Neuronal stem cell (in vitro differentiated cells): ENCODE measurements at regions not wholly inside any gene's neighbourhood (a gene's known extent, or its start where the extent isn't known, plus 50 kb on each side); places are given as distances from the start of the nearest gene placed in this dataset.

ENCODE experiments used
- DNase-seq: peaks from one replicate; pipeline ENCODE4 v3.0.0-alpha.2; 2013; ENCODE audit warnings: low spot score
- H2AFZ ChIP-seq: one replicate; pipeline ENCODE4 v1.6.1; 2013; ENCODE audit warnings: mild to moderate bottlenecking, low read length, inconsistent platforms
- H2AK5ac ChIP-seq: 2 replicates; pipeline ENCODE4 v1.6.1; 2013; ENCODE audit warnings: low read depth, mild to moderate bottlenecking, inconsistent platforms, low read length, moderate library complexity, mixed read lengths
- H2BK120ac ChIP-seq: 2 replicates; pipeline ENCODE4 v1.6.1; 2013; ENCODE audit warnings: low read depth, mild to moderate bottlenecking, inconsistent platforms, low read length, moderate library complexity, mixed read lengths
- H2BK12ac ChIP-seq: one replicate; pipeline ENCODE4 v1.6.1; 2013; ENCODE audit warnings: low read length, inconsistent platforms
- H2BK15ac ChIP-seq: 2 replicates; pipeline ENCODE4 v1.6.1; 2013; ENCODE audit warnings: mild to moderate bottlenecking, low read length, inconsistent platforms, mixed read lengths
- H2BK5ac ChIP-seq: one replicate; pipeline ENCODE4 v1.6.1; 2013; ENCODE audit warnings: inconsistent platforms, mild to moderate bottlenecking, low read length, moderate library complexity
- H3K14ac ChIP-seq: one replicate; pipeline ENCODE4 v1.6.1; 2013; ENCODE audit warnings: low read length, inconsistent platforms
- H3K18ac ChIP-seq: 2 replicates; pipeline ENCODE4 v1.6.1; 2013; ENCODE audit warnings: low read length, inconsistent platforms
- H3K23ac ChIP-seq: 2 replicates; pipeline ENCODE4 v1.6.1; 2013; ENCODE audit warnings: low read depth, mild to moderate bottlenecking, mixed read lengths, low read length, inconsistent platforms; ENCODE audit not compliant: poor library complexity
- H3K27ac ChIP-seq: replicated peaks from 3 replicates; pipeline ENCODE4 v1.5.1; 2013; ENCODE audit warnings: low read length, inconsistent platforms
- H3K27me3 ChIP-seq, 3 experiments: 2 replicates each; pipeline ENCODE4 v1.6.1; 2013; ENCODE audit warnings: low read length in 3 of 3, mild to moderate bottlenecking in 2 of 3, inconsistent platforms in 1 of 3, low read depth in 1 of 3, mixed read lengths in 1 of 3, moderate library complexity in 1 of 3; ENCODE audit not compliant: control insufficient read depth in 3 of 3, insufficient read depth in 3 of 3
- H3K36me3 ChIP-seq, 2 donors: replicated peaks in 1 of 2; 2 replicates each; pipeline ENCODE4 v1.6.1; 2013; ENCODE audit warnings: low read length in 2 of 2; ENCODE audit not compliant: control insufficient read depth in 2 of 2, insufficient read depth in 2 of 2
- H3K4ac ChIP-seq: 2 replicates; pipeline ENCODE4 v1.6.1; 2013; ENCODE audit warnings: inconsistent platforms, mild to moderate bottlenecking, low read length, moderate library complexity
- H3K4me1 ChIP-seq, 2 donors: 1 replicate in 1 of 2; 2 replicates in 1 of 2; pipeline ENCODE4 v1.6.1; 2013; ENCODE audit warnings: low read length in 2 of 2, low read depth in 1 of 2; ENCODE audit not compliant: control insufficient read depth in 2 of 2, insufficient read depth in 1 of 2
- H3K4me2 ChIP-seq: one replicate; pipeline ENCODE4 v1.6.1; 2013; ENCODE audit warnings: mild to moderate bottlenecking, low read length, inconsistent platforms; ENCODE audit not compliant: insufficient read depth, poor library complexity, severe bottlenecking
- H3K4me3 ChIP-seq, 2 donors: 2 replicates each; pipeline ENCODE4 v1.5.1; 2013; ENCODE audit warnings: low read length in 2 of 2, mild to moderate bottlenecking in 2 of 2, inconsistent platforms in 1 of 2, moderate library complexity in 1 of 2
- H3K79me1 ChIP-seq: one replicate; pipeline ENCODE4 v1.6.1; 2013; ENCODE audit warnings: low read depth, mild to moderate bottlenecking, inconsistent platforms, low read length, moderate library complexity
- H3K9ac ChIP-seq: one replicate; pipeline ENCODE4 v1.6.1; 2013; ENCODE audit warnings: mild to moderate bottlenecking, low read depth, low read length, inconsistent platforms; ENCODE audit not compliant: poor library complexity
- H3K9me3 ChIP-seq, 2 donors: replicated peaks in 1 of 2; 2 replicates each; pipeline versions ENCODE3 to v1.6.1; 2013; ENCODE audit warnings: low read length in 2 of 2, mild to moderate bottlenecking in 2 of 2, inconsistent platforms in 1 of 2, low read depth in 1 of 2, mixed read lengths in 1 of 2, moderate library complexity in 1 of 2; ENCODE audit not compliant: control insufficient read depth in 2 of 2, insufficient read depth in 1 of 2
- H4K8ac ChIP-seq: one replicate; pipeline ENCODE4 v1.6.1; 2013; ENCODE audit warnings: low read depth, mild to moderate bottlenecking, inconsistent platforms, low read length, moderate library complexity
- H4K91ac ChIP-seq: one replicate; pipeline ENCODE4 v1.6.1; 2013; ENCODE audit warnings: low read length, low read depth, mild to moderate bottlenecking, inconsistent platforms; ENCODE audit not compliant: poor library complexity
- WGBS, 2 donors: extraction: QIAGEN DNeasy Blood & Tissue Kit; methylation state at CpG; one replicate each; pipeline ENCODE4 v1.1.7; 2013; ENCODE audit warnings: missing lambda C conversion rate in 2 of 2, mixed read lengths in 1 of 2; ENCODE audit not compliant: insufficient read length in 2 of 2, insufficient replicate concordance in 1 of 2; ENCODE audit errors: extremely low coverage in 2 of 2; 5-methylcytosine and 5-hydroxymethylcytosine counted together

- H2BK120ac ChIP-seq: no peak overlapping the region
- H2AK5ac ChIP-seq: no peak overlapping the region
- H3K4ac ChIP-seq: no peak overlapping the region
- peak; percentile 60 for DNase-seq
- H3K4me1 ChIP-seq: no peaks in the 10 kb centered on the region
- no peak overlapping the region for H2BK15ac ChIP-seq
- H3K18ac ChIP-seq: no peak overlapping the region
- no peak overlapping the region for H3K14ac ChIP-seq
- no CpG with 5 or more reads among the region's 2 CpGs for WGBS, 2 donors
- no peaks in the 10 kb centered on the region for H3K79me1 ChIP-seq
- H3K23ac ChIP-seq: no peak overlapping the region
- no peak overlapping the region for H3K9ac ChIP-seq
- H3K36me3 ChIP-seq: no peaks in the 10 kb centered on the region
- no peaks in the 10 kb centered on the region for H3K9me3 ChIP-seq
- no peak overlapping the region for H3K27ac ChIP-seq
- H3K27me3 ChIP-seq: no peaks in the 10 kb centered on the region
- H4K8ac ChIP-seq: no peak overlapping the region
- no peak overlapping the region for H2AFZ ChIP-seq
- H2BK5ac ChIP-seq: no peak overlapping the region
- H2BK12ac ChIP-seq: no peak overlapping the region
- H3K4me3 ChIP-seq: no peak overlapping the region
- H4K91ac ChIP-seq: no peak overlapping the region
- no peak overlapping the region for H3K4me2 ChIP-seq
These were observed 68.2 kb upstream of the ETV6 start for GRCh38 chr12:11581179-11581755.

GRCh38 chr12:11584221-11584855, 65.1 kb upstream of the ETV6 start:
- Histone ChIP-seq H2BK120ac (no peak overlapping the region), H2BK5ac (no peak overlapping the region), H3K4me2 (no peak overlapping the region), H2AFZ (no peak overlapping the region), H3K27ac (no peak overlapping the region), H4K91ac (no peak overlapping the region), H3K79me1 (no peaks in the 10 kb centered on the region), H3K23ac (no peak overlapping the region), H3K9ac (no peak overlapping the region), H3K4me3 (no peak overlapping the region), H2AK5ac (no peak overlapping the region), H2BK12ac (no peak overlapping the region), H3K4me1 (no peaks in the 10 kb centered on the region), H4K8ac (no peak overlapping the region), H3K14ac (no peak overlapping the region), H3K4ac (no peak overlapping the region), H2BK15ac (no peak overlapping the region), H3K18ac (no peak overlapping the region), H3K36me3 (no peaks in the 10 kb centered on the region), H3K27me3 (no peaks in the 10 kb centered on the region), H3K9me3 (no peaks in the 10 kb centered on the region)
- WGBS, 2 donors: no CpG with 5 or more reads among the region's 7 CpGs
- DNase-seq: no peak

DNA sequence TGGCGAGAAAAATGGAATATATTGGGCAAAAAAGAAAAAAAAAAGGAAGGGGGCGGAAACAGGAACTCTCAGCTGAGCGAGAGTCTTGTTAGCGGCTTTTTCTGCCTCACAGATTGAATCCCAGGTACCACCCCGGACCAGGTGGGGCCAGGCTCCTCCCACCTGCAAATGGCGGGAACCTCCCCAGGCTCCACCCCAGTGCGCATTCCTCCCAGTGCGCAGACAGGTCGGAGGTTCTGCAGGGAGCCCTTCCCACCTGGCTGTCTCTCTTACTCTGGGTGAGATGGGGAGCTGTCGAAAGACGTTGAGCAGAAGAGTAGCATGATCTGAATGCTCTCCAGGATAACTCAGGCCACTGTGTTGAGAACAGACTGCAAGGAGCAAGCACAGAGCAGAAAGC, 57.0 kb upstream of the ETV6 start:
- Histone ChIP-seq H2AK5ac (no peak overlapping the region), H3K27me3 (no peaks in the 10 kb centered on the region), H3K4me1 (peaks cover 2 to 6% of the 10 kb centered on the region in 2 donors), H3K4ac (no peak overlapping the region), H3K9ac (no peak overlapping the region), H3K23ac (no peak overlapping the region), H3K18ac (no peak overlapping the region), H2BK12ac (no peak overlapping the region), H4K8ac (no peak overlapping the region), H2AFZ (no peak overlapping the region), H3K9me3 (no peaks in the 10 kb centered on the region), H2BK15ac (no peak overlapping the region), H3K27ac (no peak overlapping the region), H2BK120ac (no peak overlapping the region), H2BK5ac (no peak overlapping the region), H3K36me3 (no peaks in the 10 kb centered on the region), H3K4me3 (no peak overlapping the region), H4K91ac (no peak overlapping the region), H3K79me1 (no peaks in the 10 kb centered on the region), H3K4me2 (no peak overlapping the region), H3K14ac (no peak overlapping the region)
- DNase-seq: no peak
- WGBS, 2 donors: no CpG with 5 or more reads among the region's 11 CpGs

DNA sequence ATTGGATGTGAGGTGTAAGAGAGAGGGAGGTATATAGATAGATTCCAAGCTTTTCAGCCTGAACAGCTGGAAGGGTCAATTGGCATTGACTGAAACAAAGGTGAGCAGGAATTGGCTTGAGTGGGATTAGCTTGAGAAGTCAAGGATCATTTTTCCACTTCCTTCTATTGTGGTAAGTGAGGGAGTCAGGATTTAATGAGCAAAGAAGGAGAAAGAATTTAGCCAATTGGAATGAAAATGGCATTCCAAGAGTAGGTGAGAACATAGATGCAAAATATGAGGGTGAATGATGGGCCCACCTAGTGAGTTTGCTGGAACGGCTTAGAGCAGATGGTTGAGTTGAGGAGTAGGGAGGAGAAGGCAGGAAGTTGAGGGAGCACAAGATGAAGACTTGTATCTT, 56.5 kb upstream of the ETV6 start:
- Histone ChIP-seq H3K79me1 (no peaks in the 10 kb centered on the region), H2BK12ac (no peak overlapping the region), H3K4me2 (no peak overlapping the region), H2BK120ac (no peak overlapping the region), H3K18ac (no peak overlapping the region), H3K4me1 (peaks cover 2 to 6% of the 10 kb centered on the region in 2 donors), H4K8ac (no peak overlapping the region), H3K9ac (no peak overlapping the region), H3K27ac (no peak overlapping the region), H3K4ac (no peak overlapping the region), H3K14ac (no peak overlapping the region), H2BK15ac (no peak overlapping the region), H3K4me3 (no peak overlapping the region), H3K36me3 (no peaks in the 10 kb centered on the region), H3K27me3 (no peaks in the 10 kb centered on the region), H4K91ac (no peak overlapping the region), H2BK5ac (no peak overlapping the region), H2AK5ac (no peak overlapping the region), H3K9me3 (no peaks in the 10 kb centered on the region), H2AFZ (no peak overlapping the region), H3K23ac (no peak overlapping the region)
- DNase-seq: no peak
- no CpG with 5 or more reads among the region's 1 CpG for WGBS, 2 donors
